ENCODE measurements at regions not wholly inside any gene's neighbourhood (a gene's known extent, or its start where the extent isn't known, plus 50 kb on each side); places are given as distances from the start of the nearest gene placed in this dataset.
A peak's percentile ranks its signal among the peaks of the same experiment; 100 is the strongest.

DNA sequence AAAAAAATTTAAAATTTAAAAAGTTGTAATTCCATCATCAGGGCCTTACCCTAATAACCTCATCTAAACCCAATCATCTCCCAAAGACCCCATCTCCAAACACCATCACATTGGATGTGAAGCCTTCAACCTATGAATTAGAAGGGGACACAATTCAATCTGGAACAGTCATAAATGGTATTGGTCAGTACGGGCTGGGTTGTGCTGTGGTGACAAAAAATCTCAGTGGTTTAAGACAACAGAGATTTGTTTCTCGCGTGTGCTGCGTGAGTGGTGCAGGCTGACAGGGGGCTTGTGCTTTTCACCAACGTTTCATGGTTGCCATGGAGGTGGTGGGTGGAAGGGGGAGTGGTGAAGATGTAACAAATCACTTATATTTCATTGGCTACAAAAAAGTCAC, 174.5 kb downstream of the INHBB start:
- DNase-seq (no peak), ATAC-seq (no peak)
- Histone ChIP-seq H3K27me3 (ENCODE audit: control insufficient read depth, insufficient read depth) (no peaks in the 10 kb centered on the region), H3K4me1 (ENCODE audit: control insufficient read depth, insufficient read depth, low read length) (peaks cover 4% of the 10 kb centered on the region), H3K4me3 (ENCODE audit: low read length) (no peak overlapping the region), H3K27ac (ENCODE audit: low read length) (no peak overlapping the region), H3K9me3 (ENCODE audit: control insufficient read depth, low read length) (no peaks in the 10 kb centered on the region)
- intact Hi-C loops (cut with DNase I), result loop anchor here in 1 of 4 donors (10.0 kb wide), 1 partner anchor 176 kb away; the partner anchor contains the start of gene INHBB
- WGBS, result 88% methylated on average over 5 of the region's 5 CpGs

GRCh38 chr2:120520929-120521912, 175.3 kb downstream of the INHBB start:
- intact Hi-C loops (cut with DNase I), result loop anchor here in 1 of 4 donors (10.0 kb wide), 1 partner anchor 176 kb away; the partner anchor contains the start of gene INHBB

GRCh38 chr2:120522151-120522751, 176.3 kb downstream of the INHBB start:
- Histone ChIP-seq H3K27me3 (ENCODE audit: control insufficient read depth, insufficient read depth) (no peaks in the 10 kb centered on the region), H3K27ac (ENCODE audit: low read length) (peak overlapping the region; percentile 11), H3K9me3 (ENCODE audit: control insufficient read depth, low read length) (no peaks in the 10 kb centered on the region), H3K4me1 (ENCODE audit: control insufficient read depth, insufficient read depth, low read length) (peaks cover 4% of the 10 kb centered on the region), H3K4me3 (ENCODE audit: low read length) (no peak overlapping the region)
- ATAC-seq (peak; percentile 70 to 72), DNase-seq (peak in 2 of 3 donors; percentile 33 to 78)
- 18% methylated on average over 33 of the region's 33 CpGs for WGBS
- intact Hi-C loops (cut with DNase I), result loop anchor here in 1 of 4 donors (10.0 kb wide), 1 partner anchor 177 kb away; the partner anchor contains the start of gene INHBB

More at GRCh38 chr2:120520929-120521912, 175.3 kb downstream of the INHBB start:
- Histone ChIP-seq H3K27me3 (ENCODE audit: control insufficient read depth, insufficient read depth) (no peaks in the 10 kb centered on the region), H3K4me1 (ENCODE audit: control insufficient read depth, insufficient read depth, low read length) (peaks cover 4% of the 10 kb centered on the region), H3K27ac (ENCODE audit: low read length) (no peak overlapping the region), H3K9me3 (ENCODE audit: control insufficient read depth, low read length) (no peaks in the 10 kb centered on the region), H3K4me3 (ENCODE audit: low read length) (no peak overlapping the region)
- ATAC-seq, result peak in 1 of 2 donors; percentile 18
- 44% methylated on average over 13 of the region's 13 CpGs for WGBS
- no peak for DNase-seq

GRCh38 chr2:120523766-120524165, 177.8 kb downstream of the INHBB start:
- Histone ChIP-seq H3K27ac (ENCODE audit: low read length) (no peak overlapping the region), H3K4me1 (ENCODE audit: control insufficient read depth, insufficient read depth, low read length) (peaks cover 4% of the 10 kb centered on the region), H3K27me3 (ENCODE audit: control insufficient read depth, insufficient read depth) (no peaks in the 10 kb centered on the region), H3K4me3 (ENCODE audit: low read length) (no peak overlapping the region), H3K9me3 (ENCODE audit: control insufficient read depth, low read length) (no peaks in the 10 kb centered on the region)
- intact Hi-C loops (cut with DNase I), result loop anchor here in 1 of 4 donors (10.0 kb wide), 1 partner anchor 179 kb away; the partner anchor contains the start of gene INHBB
- 95% methylated on average over 5 of the region's 5 CpGs for WGBS
- ATAC-seq (no peak), DNase-seq (no peak)

DNA sequence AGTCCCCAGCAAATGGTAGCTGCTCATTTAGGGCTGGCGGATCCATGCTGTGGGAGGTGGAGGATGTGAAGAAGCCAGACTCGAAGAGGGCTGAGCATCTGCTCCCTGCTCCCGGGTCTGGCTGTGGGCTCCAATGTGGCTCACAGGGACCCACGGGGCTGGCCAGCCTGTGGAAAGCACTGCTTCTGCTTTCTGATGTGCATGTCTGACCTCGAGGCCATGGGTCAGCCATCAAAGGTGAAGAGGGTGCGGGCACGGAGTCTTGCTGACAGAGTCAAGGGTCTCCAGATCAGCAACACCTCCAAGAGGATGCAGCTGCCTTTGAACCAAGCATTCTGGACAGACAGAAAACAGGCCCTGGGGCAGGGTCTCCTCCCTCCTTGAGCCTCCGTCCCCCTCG, 178.2 kb downstream of the INHBB start:
- 85% methylated on average over 9 of the region's 9 CpGs for WGBS

DNA sequence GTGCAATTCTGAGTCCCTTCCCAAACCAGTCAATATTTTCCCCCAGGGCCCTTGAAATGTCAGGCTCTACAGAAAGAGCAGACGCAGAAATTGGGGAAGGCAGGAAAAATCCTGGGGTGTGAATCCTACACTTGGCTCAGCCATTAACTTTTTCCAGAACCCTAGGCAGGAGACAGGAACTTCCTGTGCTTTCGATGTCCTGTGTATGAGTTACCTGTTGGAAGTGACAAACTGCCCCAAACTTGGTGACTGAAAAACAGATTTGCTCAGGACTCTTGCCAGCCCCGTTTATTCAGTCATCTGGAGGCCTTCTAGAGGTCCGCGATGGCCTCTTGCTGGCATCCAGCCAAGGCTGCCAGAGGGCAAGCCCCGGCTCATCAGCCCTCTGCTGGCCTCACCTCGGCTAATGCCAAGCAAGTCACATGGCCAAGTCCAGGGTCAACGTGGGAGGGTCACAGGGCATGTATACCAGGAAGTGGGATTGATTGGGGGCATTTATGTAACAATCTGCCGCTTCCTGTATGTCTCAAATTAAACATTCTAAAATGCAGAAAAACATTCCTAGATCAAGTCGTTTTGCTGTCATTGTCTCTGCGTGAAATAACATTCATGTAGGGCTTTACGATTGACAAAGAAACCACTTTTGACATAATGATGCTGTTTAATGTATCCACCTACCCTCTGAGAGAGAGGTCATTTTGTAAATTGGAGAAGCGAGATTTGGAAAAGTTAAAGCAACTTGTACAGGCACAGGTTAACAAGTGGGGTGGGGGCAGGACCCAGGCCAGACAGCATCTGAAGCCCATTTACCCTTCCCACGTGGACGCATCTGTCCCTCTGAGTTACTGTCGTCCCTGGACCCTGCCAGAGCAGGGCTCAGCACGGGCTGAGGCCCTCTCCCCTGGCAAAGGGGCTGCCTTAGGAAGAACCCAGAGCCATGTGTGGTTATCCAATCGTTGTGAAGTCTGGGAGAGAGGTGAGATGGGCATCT, 179.4 kb downstream of the INHBB start:
- H3K4me3 ChIP-seq (ENCODE audit: low read length), result no peak overlapping the region
- H3K27me3 ChIP-seq (ENCODE audit: control insufficient read depth, insufficient read depth), result no peaks in the 10 kb centered on the region
- intact Hi-C loops (cut with DNase I), result loop anchor here in 1 of 4 donors (10.0 kb wide), 1 partner anchor 181 kb away; the partner anchor contains the start of gene INHBB
- DNase-seq (peak; percentile 40 to 73 (median 68)), ATAC-seq (no peak)
- H3K9me3 ChIP-seq (ENCODE audit: control insufficient read depth, low read length), result no peaks in the 10 kb centered on the region
- H3K27ac ChIP-seq (ENCODE audit: low read length), result no peak overlapping the region
- H3K4me1 ChIP-seq (ENCODE audit: control insufficient read depth, insufficient read depth, low read length), result peaks cover 4% of the 10 kb centered on the region
- 54% methylated on average over 18 of the region's 18 CpGs for WGBS

More for the DNA sequence above, 178.2 kb downstream of the INHBB start:
- ATAC-seq, result no peak
- Histone ChIP-seq H3K9me3 (ENCODE audit: control insufficient read depth, low read length) (no peaks in the 10 kb centered on the region), H3K4me1 (ENCODE audit: control insufficient read depth, insufficient read depth, low read length) (peaks cover 4% of the 10 kb centered on the region), H3K27me3 (ENCODE audit: control insufficient read depth, insufficient read depth) (no peaks in the 10 kb centered on the region), H3K4me3 (ENCODE audit: low read length) (no peak overlapping the region), H3K27ac (ENCODE audit: low read length) (no peak overlapping the region)
- intact Hi-C loops (cut with DNase I), result loop anchor here in 1 of 4 donors (10.0 kb wide), 1 partner anchor 179 kb away; the partner anchor contains the start of gene INHBB
- no peak for DNase-seq

DNA sequence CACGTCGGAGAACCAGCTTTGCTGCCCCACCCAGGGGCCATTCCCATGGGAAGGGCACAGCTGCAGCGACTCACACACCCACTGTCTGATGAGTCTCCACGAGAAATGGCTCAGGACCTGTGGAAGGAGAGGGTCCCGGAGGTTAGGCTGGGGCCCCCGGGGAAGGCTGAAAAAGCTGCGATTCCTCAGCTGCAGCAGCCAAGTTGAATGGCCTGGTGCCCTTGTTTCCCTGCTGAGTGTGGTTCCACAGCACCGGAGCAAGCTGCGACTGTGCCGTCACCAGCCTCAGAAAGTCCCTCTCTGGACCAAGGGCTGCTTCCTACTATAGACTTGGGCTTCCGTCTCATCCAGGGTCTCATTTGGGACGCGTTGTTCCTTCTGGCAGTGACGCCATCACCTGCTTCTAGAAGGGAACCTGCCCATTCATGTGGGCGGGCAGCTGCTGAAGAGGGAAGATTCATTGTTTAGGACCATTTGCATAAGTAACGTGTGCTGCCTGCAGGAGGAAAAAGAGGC, 180.2 kb downstream of the INHBB start:
- Histone ChIP-seq H3K9me3 (ENCODE audit: control insufficient read depth, low read length) (no peaks in the 10 kb centered on the region), H3K4me1 (ENCODE audit: control insufficient read depth, insufficient read depth, low read length) (peaks cover 4% of the 10 kb centered on the region), H3K27me3 (ENCODE audit: control insufficient read depth, insufficient read depth) (no peaks in the 10 kb centered on the region), H3K27ac (ENCODE audit: low read length) (no peak overlapping the region), H3K4me3 (ENCODE audit: low read length) (no peak overlapping the region)
- ATAC-seq (no peak), DNase-seq (peak in 1 of 3 donors; percentile 46)
- intact Hi-C loops (cut with DNase I), result loop anchor here in 1 of 4 donors (10.0 kb wide), 1 partner anchor 181 kb away; the partner anchor contains the start of gene INHBB
- 61% methylated on average over 16 of the region's 16 CpGs for WGBS

- intact Hi-C loops (cut with DNase I), result loop anchor here in 1 of 4 donors (10.0 kb wide), 1 partner anchor 182 kb away; the partner anchor contains the start of gene INHBB
- Histone ChIP-seq H3K27ac (ENCODE audit: low read length) (no peak overlapping the region), H3K27me3 (ENCODE audit: control insufficient read depth, insufficient read depth) (no peaks in the 10 kb centered on the region), H3K4me3 (ENCODE audit: low read length) (no peak overlapping the region), H3K4me1 (ENCODE audit: control insufficient read depth, insufficient read depth, low read length) (peaks cover 7% of the 10 kb centered on the region), H3K9me3 (ENCODE audit: control insufficient read depth, low read length) (no peaks in the 10 kb centered on the region)
- DNase-seq (peak in 1 of 3 donors; percentile 37), ATAC-seq (no peak)
- 85% methylated on average over 18 of the region's 18 CpGs for WGBS
Measured at GRCh38 chr2:120526997-120527945, 181.3 kb downstream of the INHBB start.

DNA sequence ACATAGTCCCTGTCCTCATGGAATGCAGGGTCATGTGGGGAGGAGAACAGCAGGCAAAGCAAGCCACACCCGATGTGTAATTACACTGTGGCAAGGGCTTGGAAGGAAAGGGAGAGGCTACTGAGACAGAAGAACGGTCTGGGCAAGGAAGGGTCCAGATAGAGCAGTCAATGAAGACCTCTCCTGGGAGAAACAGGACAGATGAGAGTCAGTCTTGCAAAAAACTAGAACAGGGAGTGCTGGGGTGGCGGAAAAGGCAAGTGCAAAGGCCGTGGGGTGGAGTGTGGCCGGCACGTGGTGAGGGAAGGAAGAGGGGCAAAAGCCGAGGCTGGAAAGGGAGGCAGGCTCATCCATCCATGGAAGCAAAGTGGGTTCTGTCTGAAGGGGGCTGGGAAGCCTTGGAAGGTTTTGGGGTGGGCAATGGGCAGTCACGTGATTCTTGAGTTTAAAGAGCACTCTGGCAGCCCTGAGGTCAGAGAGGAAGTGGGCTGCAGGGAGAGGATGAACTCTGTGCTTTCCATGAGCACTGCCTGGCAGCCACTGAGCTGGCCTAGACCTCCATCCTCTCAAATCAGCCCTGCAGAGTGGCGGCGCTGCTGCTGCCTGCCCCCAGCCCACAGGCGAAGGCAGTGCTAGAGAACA, 182.2 kb downstream of the INHBB start:
- WGBS, result 65% methylated on average over 11 of the region's 11 CpGs
- intact Hi-C loops (cut with DNase I), result loop anchor here in 1 of 4 donors (10.0 kb wide), 1 partner anchor 183 kb away; the partner anchor contains the start of gene INHBB
- Histone ChIP-seq H3K9me3 (ENCODE audit: control insufficient read depth, low read length) (no peaks in the 10 kb centered on the region), H3K4me3 (ENCODE audit: low read length) (no peak overlapping the region), H3K27me3 (ENCODE audit: control insufficient read depth, insufficient read depth) (no peaks in the 10 kb centered on the region), H3K4me1 (ENCODE audit: control insufficient read depth, insufficient read depth, low read length) (peaks cover 9% of the 10 kb centered on the region), H3K27ac (ENCODE audit: low read length) (no peak overlapping the region)
- DNase-seq (no peak), ATAC-seq (no peak)
